ACC112 (cell line): ENCODE measurements at regions not wholly inside any gene's neighbourhood (a gene's known extent, or its start where the extent isn't known, plus 50 kb on each side); places are given as distances from the start of the nearest gene placed in this dataset.

Experiments
- H2AFZ ChIP-seq: fragments of 200-600 bp; sonication (generic); one replicate; pipeline ENCODE4 v1.6.0; 2017; ENCODE audit warnings: antibody characterized with exemption, low read length; ENCODE audit not compliant: unreplicated experiment
- H3K27ac ChIP-seq: fragments of 200-600 bp; sonication (generic); 2 replicates; pipeline ENCODE4 v1.5.1; 2014; ENCODE audit warnings: low read depth, mild to moderate bottlenecking, antibody characterized with exemption, low read length, moderate library complexity
- H3K27me3 ChIP-seq: fragments of 200-600 bp; sonication (generic); 2 replicates; pipeline ENCODE4 v1.6.1; 2014; ENCODE audit warnings: mild to moderate bottlenecking, antibody characterized with exemption, low read length, moderate library complexity, mixed read lengths; ENCODE audit not compliant: insufficient read depth
- H3K36me3 ChIP-seq: fragments of 200-600 bp; sonication (generic); 2 replicates; pipeline ENCODE4 v1.6.1; 2016; ENCODE audit warnings: mild to moderate bottlenecking, antibody characterized with exemption, low read length, moderate library complexity, mixed read lengths; ENCODE audit not compliant: insufficient read depth
- H3K4me1 ChIP-seq: fragments of 200-600 bp; sonication (generic); one replicate; pipeline ENCODE4 v1.6.1; 2016; ENCODE audit warnings: low read length, mixed read lengths; ENCODE audit not compliant: insufficient read depth, unreplicated experiment, control insufficient read depth
- H3K4me3 ChIP-seq: fragments of 200-600 bp; sonication (generic); 2 replicates; pipeline ENCODE4 v1.5.1; 2014; ENCODE audit warnings: mild to moderate bottlenecking, low read depth, low read length
- H3K79me2 ChIP-seq: fragments of 200-600 bp; sonication (generic); one replicate; pipeline ENCODE4 v1.6.0; 2016; ENCODE audit warnings: low read length; ENCODE audit not compliant: control insufficient read depth, unreplicated experiment, insufficient read depth

DNA sequence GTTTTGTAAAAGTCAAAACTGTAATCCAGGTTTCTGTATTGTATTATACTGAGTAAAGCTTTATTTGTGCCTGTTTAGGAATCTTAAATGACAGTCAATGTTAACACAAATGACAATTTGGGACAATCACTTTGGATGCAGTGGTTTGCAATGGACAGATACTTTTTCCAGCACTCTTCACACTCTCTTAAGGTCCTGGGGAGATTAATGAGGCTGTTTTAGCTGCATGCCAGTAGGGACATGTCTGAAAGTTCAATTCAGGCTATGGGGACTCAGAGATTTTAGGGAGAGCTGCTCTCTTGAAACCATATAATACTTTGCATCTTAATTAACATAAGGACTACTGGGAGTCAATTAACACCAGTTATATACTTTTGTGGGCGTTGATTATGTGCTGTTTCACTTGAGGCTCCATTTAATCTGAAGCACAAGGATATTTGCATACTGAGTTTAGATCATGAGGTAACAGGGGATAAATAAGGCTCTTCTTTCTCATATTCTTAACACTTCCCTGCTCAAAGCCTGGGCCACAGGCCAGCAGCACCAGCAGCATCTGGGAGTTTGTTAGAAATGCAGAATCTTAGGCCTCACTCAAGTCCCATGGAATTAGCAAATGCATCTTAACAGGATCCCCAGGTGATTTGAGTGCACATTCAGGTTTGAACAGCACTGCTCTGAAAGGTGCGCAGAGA is 972.8 kb downstream of the PLOD2 start:
- H3K79me2 ChIP-seq, result no peaks in the 10 kb centered on the region

DNA sequence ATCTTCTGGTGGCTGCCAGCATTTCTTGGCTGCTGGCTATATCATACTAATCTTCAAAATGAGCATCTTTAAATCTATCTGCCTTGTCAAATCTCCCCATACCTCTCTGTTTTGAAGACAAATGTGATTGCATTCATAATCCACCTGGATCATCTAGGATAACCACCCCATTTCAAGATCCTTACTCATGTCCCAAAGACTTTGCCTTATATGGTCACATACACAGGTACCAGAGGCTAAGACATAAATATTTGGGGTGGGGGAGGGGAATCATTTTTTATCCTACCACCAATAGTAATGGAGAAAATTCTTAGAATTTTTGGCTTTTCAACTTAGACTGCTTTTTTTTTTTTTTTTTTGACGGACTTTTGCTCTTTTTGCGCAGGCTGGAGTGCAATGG is 970.8 kb downstream of the PLOD2 start:
- Histone ChIP-seq H3K27ac (no peak overlapping the region), H3K4me1 (no peaks in the 10 kb centered on the region), H3K27me3 (no peaks in the 10 kb centered on the region), H3K36me3 (no peaks in the 10 kb centered on the region), H3K79me2 (no peaks in the 10 kb centered on the region), H3K4me3 (no peak overlapping the region), H2AFZ (no peak overlapping the region)

More for the DNA sequence above, 972.8 kb downstream of the PLOD2 start:
- peaks cover 6% of the 10 kb centered on the region for H3K4me1 ChIP-seq
- H3K4me3 ChIP-seq, result no peak overlapping the region
- H2AFZ ChIP-seq, result no peak overlapping the region
- H3K27me3 ChIP-seq, result no peaks in the 10 kb centered on the region
- H3K27ac ChIP-seq, result no peak overlapping the region
- H3K36me3 ChIP-seq, result no peaks in the 10 kb centered on the region

DNA sequence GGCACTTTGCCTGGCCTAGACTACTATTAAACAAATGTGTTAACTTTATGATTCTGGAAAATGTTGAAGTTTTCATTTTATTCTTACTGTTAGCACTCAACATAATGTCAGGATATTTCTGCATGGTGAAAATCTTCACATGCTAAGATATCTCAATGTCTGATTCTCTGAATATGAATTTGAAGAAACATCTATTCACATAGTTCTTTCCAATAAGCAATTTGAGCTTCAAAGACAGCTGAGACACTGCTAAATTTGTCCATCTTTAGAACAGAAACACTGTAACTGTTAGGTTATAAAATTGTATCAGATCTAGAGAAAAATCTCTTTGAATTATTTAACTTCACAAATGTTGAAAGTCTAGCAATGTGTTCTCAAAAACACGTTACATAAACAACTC is 970.2 kb downstream of the PLOD2 start:
- no peaks in the 10 kb centered on the region for H3K27me3 ChIP-seq
- no peaks in the 10 kb centered on the region for H3K36me3 ChIP-seq
- no peak overlapping the region for H3K27ac ChIP-seq
- H3K4me1 ChIP-seq, result no peaks in the 10 kb centered on the region
- no peak overlapping the region for H2AFZ ChIP-seq
- no peak overlapping the region for H3K4me3 ChIP-seq
- H3K79me2 ChIP-seq, result no peaks in the 10 kb centered on the region

DNA sequence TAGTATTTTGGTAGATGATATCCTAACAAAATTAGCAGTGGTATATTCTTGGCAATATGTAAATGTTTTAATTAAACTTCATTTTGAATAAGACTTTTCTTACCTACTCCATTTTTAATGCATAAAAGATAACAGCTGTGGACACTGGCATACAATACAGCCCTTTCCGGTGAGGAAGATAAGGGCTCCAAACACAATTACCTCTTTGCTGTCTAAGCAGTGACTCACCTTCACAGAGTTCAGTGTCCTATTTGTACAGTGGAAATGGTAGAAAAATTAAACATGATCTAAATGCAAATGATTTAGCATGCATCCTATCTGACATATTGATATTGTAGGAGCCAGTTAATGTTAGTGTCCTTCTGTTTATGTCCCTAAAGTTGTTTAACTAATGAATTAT is 969.4 kb downstream of the PLOD2 start:
- no peaks in the 10 kb centered on the region for H3K79me2 ChIP-seq
- H3K27me3 ChIP-seq, result no peaks in the 10 kb centered on the region
- H3K4me1 ChIP-seq, result no peaks in the 10 kb centered on the region
- H3K36me3 ChIP-seq, result no peaks in the 10 kb centered on the region
- H3K4me3 ChIP-seq, result no peak overlapping the region
- no peak overlapping the region for H2AFZ ChIP-seq
- no peak overlapping the region for H3K27ac ChIP-seq

- no peaks in the 10 kb centered on the region for H3K79me2 ChIP-seq
- H3K4me1 ChIP-seq, result no peaks in the 10 kb centered on the region
- no peaks in the 10 kb centered on the region for H3K36me3 ChIP-seq
- H3K4me3 ChIP-seq, result no peak overlapping the region
- H3K27ac ChIP-seq, result no peak overlapping the region
- no peaks in the 10 kb centered on the region for H3K27me3 ChIP-seq
- no peak overlapping the region for H2AFZ ChIP-seq
These were observed 963.7 kb downstream of the PLOD2 start for GRCh38 chr3:145197051-145197820.

DNA sequence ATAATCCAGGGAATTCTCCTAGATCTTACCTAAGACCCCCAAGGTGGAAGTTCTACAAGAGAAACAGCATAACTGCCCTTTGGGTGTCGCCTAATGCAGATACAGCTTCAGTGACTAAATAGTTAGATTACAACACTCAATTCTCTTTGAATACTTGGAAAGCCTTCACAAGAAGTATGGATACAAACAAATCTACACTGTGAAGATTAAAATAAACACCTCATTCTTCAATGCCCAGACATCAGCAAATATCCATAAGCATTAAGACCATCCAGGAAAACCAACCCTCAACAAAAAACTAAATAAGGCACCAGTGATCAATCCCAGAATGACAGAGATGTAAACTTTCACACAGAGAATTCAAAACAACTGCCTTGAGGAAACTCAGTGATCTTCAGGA is 963.2 kb downstream of the PLOD2 start:
- H3K4me3 ChIP-seq, result no peak overlapping the region
- no peaks in the 10 kb centered on the region for H3K4me1 ChIP-seq
- H3K79me2 ChIP-seq, result no peaks in the 10 kb centered on the region
- H3K36me3 ChIP-seq, result no peaks in the 10 kb centered on the region
- no peak overlapping the region for H3K27ac ChIP-seq
- H2AFZ ChIP-seq, result no peak overlapping the region
- no peaks in the 10 kb centered on the region for H3K27me3 ChIP-seq

GRCh38 chr3:145209561-145209960 is 951.4 kb downstream of the PLOD2 start:
- Histone ChIP-seq H3K36me3 (no peaks in the 10 kb centered on the region), H3K4me1 (no peaks in the 10 kb centered on the region), H3K4me3 (no peak overlapping the region), H2AFZ (no peak overlapping the region), H3K79me2 (no peaks in the 10 kb centered on the region), H3K27me3 (no peaks in the 10 kb centered on the region), H3K27ac (no peak overlapping the region)

GRCh38 chr3:145219355-145220235 is 941.4 kb downstream of the PLOD2 start:
- H3K4me3 ChIP-seq, result no peak overlapping the region
- H3K27me3 ChIP-seq, result no peaks in the 10 kb centered on the region
- H3K27ac ChIP-seq, result no peak overlapping the region
- no peaks in the 10 kb centered on the region for H3K36me3 ChIP-seq
- H3K4me1 ChIP-seq, result peaks cover 6% of the 10 kb centered on the region
- no peaks in the 10 kb centered on the region for H3K79me2 ChIP-seq
- H2AFZ ChIP-seq, result peak overlapping the region; percentile 32

- no peak overlapping the region for H2AFZ ChIP-seq
These were observed 936.1 kb downstream of the PLOD2 start for GRCh38 chr3:145224886-145225285.

GRCh38 chr3:145243875-145244274 is 917.1 kb downstream of the PLOD2 start:
- H2AFZ ChIP-seq, result no peak overlapping the region
- peaks cover 6% of the 10 kb centered on the region for H3K4me1 ChIP-seq

More at GRCh38 chr3:145224886-145225285, 936.1 kb downstream of the PLOD2 start:
- Histone ChIP-seq H3K4me3 (no peak overlapping the region), H3K79me2 (no peaks in the 10 kb centered on the region), H3K27me3 (no peaks in the 10 kb centered on the region), H3K36me3 (no peaks in the 10 kb centered on the region), H3K4me1 (peaks cover under 1% of the 10 kb centered on the region), H3K27ac (no peak overlapping the region)

More at GRCh38 chr3:145243875-145244274, 917.1 kb downstream of the PLOD2 start:
- 0 out of 2 replicates have a peak overlapping the region, but pooled peaks have one; percentile 47 for H3K4me3 ChIP-seq
- no peaks in the 10 kb centered on the region for H3K79me2 ChIP-seq
- no peaks in the 10 kb centered on the region for H3K27me3 ChIP-seq
- no peaks in the 10 kb centered on the region for H3K36me3 ChIP-seq
- H3K27ac ChIP-seq, result no peak overlapping the region
